ENCODE measurements at regions not wholly inside any gene's neighbourhood (a gene's known extent, or its start where the extent isn't known, plus 50 kb on each side); places are given as distances from the start of the nearest gene placed in this dataset.

DNA sequence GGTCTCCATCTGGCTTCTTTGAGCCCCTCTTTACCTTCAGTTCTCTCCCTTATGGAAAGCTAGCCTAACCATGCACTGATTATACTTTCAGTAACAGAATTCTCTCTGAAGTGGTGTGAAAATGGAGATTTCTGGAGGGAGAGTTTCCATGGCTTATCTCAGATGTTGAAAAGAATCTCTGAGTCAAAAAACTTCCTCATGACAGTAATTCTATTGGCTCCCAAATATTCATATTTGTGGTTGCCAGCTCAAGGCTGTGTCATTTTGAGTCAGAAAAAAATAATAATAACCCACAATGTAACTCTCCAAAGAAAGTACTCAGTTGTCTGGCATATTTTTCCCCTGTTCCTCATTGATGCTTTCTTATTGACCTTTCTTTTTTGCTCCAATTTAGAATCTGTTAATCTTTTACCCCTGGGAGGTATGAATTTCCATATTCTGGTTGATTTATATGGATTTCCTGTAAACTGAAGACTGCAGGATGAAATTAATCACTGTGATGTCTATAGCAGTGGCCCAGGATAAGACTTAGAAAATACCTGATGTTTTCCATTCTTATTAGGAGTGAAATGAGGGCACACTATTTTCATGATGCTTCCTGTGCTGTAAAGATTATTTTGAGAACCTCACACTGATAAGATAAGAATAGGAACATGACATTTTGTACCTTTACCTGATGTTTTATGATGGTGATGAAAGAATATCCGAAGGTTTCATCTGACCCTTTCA, 149.5 kb upstream of the EPHA3 start:
- no peak overlapping the region for H3K4me3 ChIP-seq (ENCODE audit: low read length)
- peak; percentile 81 for DNase-seq (ENCODE audit: low read depth)
- TF ChIP-seq CTCF (conservative IDR thresholded peaks at IDR 0.05; ENCODE audit: low read length) = no peak

DNA sequence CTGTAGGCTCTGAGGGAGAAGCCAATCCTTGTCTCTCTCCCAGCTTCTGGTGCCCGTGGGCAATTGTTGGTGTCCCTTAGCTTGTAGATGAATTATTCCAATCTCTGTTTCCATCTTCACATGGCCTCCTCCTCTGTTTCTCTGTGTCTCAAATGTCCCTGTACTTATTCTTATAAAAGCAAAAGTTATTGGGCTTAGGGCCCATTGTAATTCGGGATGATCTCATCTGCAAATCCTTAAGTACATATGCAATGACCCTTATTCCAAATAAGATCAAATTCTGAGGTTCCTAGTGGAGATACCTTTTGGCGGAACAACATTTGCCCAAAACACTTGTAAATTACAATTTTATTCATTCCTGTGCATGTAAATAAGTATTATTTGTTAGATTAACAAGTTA, 147.4 kb upstream of the EPHA3 start:
- TF ChIP-seq CTCF (conservative IDR thresholded peaks at IDR 0.05; ENCODE audit: low read length) = no peak
- DNase-seq (ENCODE audit: low read depth) = no peak
- H3K4me3 ChIP-seq (ENCODE audit: low read length) = no peak overlapping the region

DNA sequence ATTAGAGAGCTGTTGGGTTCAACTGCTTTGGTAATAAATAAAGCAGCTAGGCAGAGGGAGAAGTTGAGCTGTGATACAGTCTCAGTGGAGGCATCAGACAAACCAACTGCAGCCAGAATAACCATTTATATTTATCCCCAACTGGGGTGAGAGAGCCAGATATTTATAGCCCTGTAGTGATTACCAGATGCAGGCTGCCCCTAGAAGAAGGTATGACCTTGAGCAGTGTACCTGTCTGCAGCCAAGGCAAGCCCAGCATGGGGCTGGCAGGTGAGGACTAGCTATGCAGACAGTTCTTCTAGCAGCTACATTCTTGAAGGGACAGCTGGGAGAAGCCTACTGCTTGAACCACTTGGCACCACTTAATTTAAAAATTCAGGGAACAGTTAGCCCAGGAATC, 144.4 kb upstream of the EPHA3 start:
- TF ChIP-seq CTCF (conservative IDR thresholded peaks at IDR 0.05; ENCODE audit: low read length) = no peak
- no peak for DNase-seq (ENCODE audit: low read depth)
- H3K4me3 ChIP-seq (ENCODE audit: low read length) = no peak overlapping the region

DNA sequence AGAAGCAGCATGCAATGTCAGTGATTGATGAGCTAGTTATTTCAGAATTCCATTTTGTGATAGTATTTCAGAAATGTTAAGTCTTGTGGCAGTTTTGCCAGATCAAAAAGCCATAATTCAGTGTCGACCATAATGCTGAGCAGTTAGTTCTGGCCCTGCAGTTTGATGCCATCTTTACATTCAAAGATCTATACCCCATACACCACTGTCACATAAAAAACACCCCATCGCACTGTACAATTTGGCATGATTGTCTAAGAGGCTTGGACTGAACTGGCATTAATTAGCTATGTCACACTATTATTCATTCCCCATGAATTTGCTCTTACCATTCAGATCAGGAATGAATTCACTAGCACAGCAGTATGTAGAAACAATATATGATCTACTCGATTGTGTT, 127.7 kb upstream of the EPHA3 start:
- TF ChIP-seq CTCF (conservative IDR thresholded peaks at IDR 0.05; ENCODE audit: low read length) = no peak
- no peak overlapping the region for H3K4me3 ChIP-seq (ENCODE audit: low read length)
- no peak for DNase-seq (ENCODE audit: low read depth)

DNA sequence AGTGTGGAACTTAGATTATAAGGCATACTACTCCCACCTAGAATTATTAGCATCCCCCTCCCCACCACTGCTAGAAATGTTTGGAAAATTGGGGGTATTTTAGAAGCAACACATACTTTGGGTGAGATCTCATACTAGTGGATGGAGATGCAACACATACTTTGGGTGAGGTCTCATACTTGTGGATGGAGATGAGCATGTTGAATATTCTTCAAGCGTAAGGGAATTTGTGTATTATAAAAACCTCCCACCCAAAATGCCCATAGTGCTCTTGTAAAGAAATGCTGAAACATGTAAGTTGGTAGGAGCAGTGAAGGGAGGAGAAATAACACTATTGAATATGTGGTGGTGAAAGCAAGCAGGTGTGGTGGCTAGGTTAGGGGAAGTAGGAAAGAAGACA, 124.0 kb upstream of the EPHA3 start:
- no peak for DNase-seq (ENCODE audit: low read depth)
- TF ChIP-seq CTCF (conservative IDR thresholded peaks at IDR 0.05; ENCODE audit: low read length) = no peak
- no peak overlapping the region for H3K4me3 ChIP-seq (ENCODE audit: low read length)

GRCh38 chr3:88984256-88984655, 123.2 kb upstream of the EPHA3 start:
- H3K4me3 ChIP-seq (ENCODE audit: low read length) = no peak overlapping the region
- no peak for DNase-seq (ENCODE audit: low read depth)
- TF ChIP-seq CTCF (conservative IDR thresholded peaks at IDR 0.05; ENCODE audit: low read length) = no peak

GRCh38 chr3:88984832-88985231, 122.6 kb upstream of the EPHA3 start:
- TF ChIP-seq CTCF (conservative IDR thresholded peaks at IDR 0.05; ENCODE audit: low read length) = no peak
- no peak for DNase-seq (ENCODE audit: low read depth)
- no peak overlapping the region for H3K4me3 ChIP-seq (ENCODE audit: low read length)

Measured in AG10803 (cell line).